C4-2B (cell line): ENCODE measurements at regions not wholly inside any gene's neighbourhood (a gene's known extent, or its start where the extent isn't known, plus 50 kb on each side); places are given as distances from the start of the nearest gene placed in this dataset.

Source experiments
- H3K27ac ChIP-seq: fragments of 450-650 bp; 2 replicates; pipeline ENCODE4 v1.5.1; 2017
- CTCF ChIP-seq: fragments of 450-650 bp; conservative IDR thresholded peaks from 2 replicates; pipeline ENCODE4 v1.5.1; 2017; ENCODE audit warnings: mild to moderate bottlenecking
- ZFX ChIP-seq: fragments of 450-650 bp; IDR thresholded peaks from 2 replicates; pipeline ENCODE4 v1.6.1; 2017

- TF ChIP-seq ZFX: no peak
- TF ChIP-seq CTCF: no peak
- no peak overlapping the region for H3K27ac ChIP-seq
These were observed 71.0 kb upstream of the SALL3 start for GRCh38 chr18:78908462-78909260.

GRCh38 chr18:78911751-78912283 is 67.8 kb upstream of the SALL3 start:
- TF ChIP-seq ZFX (no peak), CTCF (no peak)
- H3K27ac ChIP-seq: no peak overlapping the region

GRCh38 chr18:78912336-78912735 is 67.3 kb upstream of the SALL3 start:
- TF ChIP-seq CTCF (no peak), ZFX (no peak)
- no peak overlapping the region for H3K27ac ChIP-seq

- no peak overlapping the region for H3K27ac ChIP-seq
- TF ChIP-seq ZFX (no peak), CTCF (no peak)
These were observed 66.8 kb upstream of the SALL3 start for GRCh38 chr18:78912844-78913243.

GRCh38 chr18:78913395-78913794 is 66.2 kb upstream of the SALL3 start:
- H3K27ac ChIP-seq: no peak overlapping the region
- TF ChIP-seq CTCF: no peak
- TF ChIP-seq ZFX: no peak

GRCh38 chr18:78913830-78914231 is 65.8 kb upstream of the SALL3 start:
- no peak overlapping the region for H3K27ac ChIP-seq
- TF ChIP-seq CTCF (no peak), ZFX (no peak)

GRCh38 chr18:78914249-78914935 is 65.2 kb upstream of the SALL3 start:
- H3K27ac ChIP-seq: no peak overlapping the region

More at GRCh38 chr18:78914249-78914935, 65.2 kb upstream of the SALL3 start:
- TF ChIP-seq CTCF: no peak
- TF ChIP-seq ZFX: no peak
